Loucy (cell line): ENCODE measurements at regions not wholly inside any gene's neighbourhood (a gene's known extent, or its start where the extent isn't known, plus 50 kb on each side); places are given as distances from the start of the nearest gene placed in this dataset.

Experiments used
- CTCF ChIP-seq: fragments of 200-600 bp; sonication (generic); conservative IDR thresholded peaks from 2 replicates; pipeline ENCODE4 v1.5.1; 2014; ENCODE audit warnings: mild to moderate bottlenecking, antibody characterized with exemption, low read length
- EZH2phosphoT487 ChIP-seq: fragments of 200-600 bp; IDR thresholded peaks from 2 replicates; pipeline ENCODE4 v1.6.1; 2018; ENCODE audit warnings: antibody characterized with exemption, mild to moderate bottlenecking, moderate library complexity, borderline replicate concordance

GRCh38 chr6:95091823-95092436, 485.4 kb upstream of the MANEA start:
- TF ChIP-seq CTCF (peak; percentile 76), EZH2phosphoT487 (no peak)
